ENCODE measurements at regions not wholly inside any gene's neighbourhood (a gene's known extent, or its start where the extent isn't known, plus 50 kb on each side); places are given as distances from the start of the nearest gene placed in this dataset.

GRCh38 chr19:32047788-32048187, 297.6 kb upstream of the ZNF507 start:
- H3K36me3 ChIP-seq (ENCODE audit: control insufficient read depth, insufficient read depth, low read length) = no peaks in the 10 kb centered on the region
- TF ChIP-seq CTCF (IDR thresholded peaks at IDR 0.05; ENCODE audit: insufficient read depth, low read length, poor library complexity, severe bottlenecking) = no peak
- DNase-seq (ENCODE audit: extremely low read depth, insufficient read length) = no peak
- no peak overlapping the region for H3K4me3 ChIP-seq (replicated peaks; ENCODE audit: low read depth, low read length)
- H3K27me3 ChIP-seq (replicated peaks; ENCODE audit: control insufficient read depth, insufficient read depth, low read length) = no peaks in the 10 kb centered on the region

- DNase-seq (ENCODE audit: extremely low read depth, insufficient read length) = no peak
- Histone ChIP-seq H3K36me3 (ENCODE audit: control insufficient read depth, insufficient read depth, low read length) (no peaks in the 10 kb centered on the region), H3K27me3 (replicated peaks; ENCODE audit: control insufficient read depth, insufficient read depth, low read length) (no peaks in the 10 kb centered on the region), H3K4me3 (replicated peaks; ENCODE audit: low read depth, low read length) (no peak overlapping the region)
- no peak for TF ChIP-seq CTCF (IDR thresholded peaks at IDR 0.05; ENCODE audit: insufficient read depth, low read length, poor library complexity, severe bottlenecking)
These were observed 292.0 kb upstream of the ZNF507 start for GRCh38 chr19:32053376-32053775.

- no peak for TF ChIP-seq CTCF (IDR thresholded peaks at IDR 0.05; ENCODE audit: insufficient read depth, low read length, poor library complexity, severe bottlenecking)
These were observed 291.5 kb upstream of the ZNF507 start for GRCh38 chr19:32053861-32054260.

GRCh38 chr19:32058131-32058530, 287.3 kb upstream of the ZNF507 start:
- Histone ChIP-seq H3K27me3 (replicated peaks; ENCODE audit: control insufficient read depth, insufficient read depth, low read length) (no peaks in the 10 kb centered on the region), H3K4me3 (replicated peaks; ENCODE audit: low read depth, low read length) (no peak overlapping the region), H3K36me3 (ENCODE audit: control insufficient read depth, insufficient read depth, low read length) (no peaks in the 10 kb centered on the region)
- DNase-seq (ENCODE audit: extremely low read depth, insufficient read length) = no peak
- no peak for TF ChIP-seq CTCF (IDR thresholded peaks at IDR 0.05; ENCODE audit: insufficient read depth, low read length, poor library complexity, severe bottlenecking)

More at GRCh38 chr19:32053861-32054260, 291.5 kb upstream of the ZNF507 start:
- no peak for DNase-seq (ENCODE audit: extremely low read depth, insufficient read length)
- H3K4me3 ChIP-seq (replicated peaks; ENCODE audit: low read depth, low read length) = no peak overlapping the region
- H3K27me3 ChIP-seq (replicated peaks; ENCODE audit: control insufficient read depth, insufficient read depth, low read length) = no peaks in the 10 kb centered on the region
- H3K36me3 ChIP-seq (ENCODE audit: control insufficient read depth, insufficient read depth, low read length) = no peaks in the 10 kb centered on the region

- no peaks in the 10 kb centered on the region for H3K27me3 ChIP-seq (replicated peaks; ENCODE audit: control insufficient read depth, insufficient read depth, low read length)
- H3K4me3 ChIP-seq (replicated peaks; ENCODE audit: low read depth, low read length) = no peak overlapping the region
- DNase-seq (ENCODE audit: extremely low read depth, insufficient read length) = no peak
- no peak for TF ChIP-seq CTCF (IDR thresholded peaks at IDR 0.05; ENCODE audit: insufficient read depth, low read length, poor library complexity, severe bottlenecking)
- H3K36me3 ChIP-seq (ENCODE audit: control insufficient read depth, insufficient read depth, low read length) = no peaks in the 10 kb centered on the region
These were observed 284.1 kb upstream of the ZNF507 start for GRCh38 chr19:32061315-32061714.

- Histone ChIP-seq H3K27me3 (replicated peaks; ENCODE audit: control insufficient read depth, insufficient read depth, low read length) (no peaks in the 10 kb centered on the region), H3K36me3 (ENCODE audit: control insufficient read depth, insufficient read depth, low read length) (no peaks in the 10 kb centered on the region), H3K4me3 (replicated peaks; ENCODE audit: low read depth, low read length) (no peak overlapping the region)
- no peak for DNase-seq (ENCODE audit: extremely low read depth, insufficient read length)
- TF ChIP-seq CTCF (IDR thresholded peaks at IDR 0.05; ENCODE audit: insufficient read depth, low read length, poor library complexity, severe bottlenecking) = no peak
These were observed 281.8 kb upstream of the ZNF507 start for GRCh38 chr19:32063601-32064000.
